Thyroid gland (tissue), 4 donors: ENCODE measurements at regions not wholly inside any gene's neighbourhood (a gene's known extent, or its start where the extent isn't known, plus 50 kb on each side); places are given as distances from the start of the nearest gene placed in this dataset.

Experiments
- CTCF ChIP-seq, 6 experiments: fragments of 200-600 bp in 3 of 6; fragments of 450-650 bp in 3 of 6; sonication (generic) in 3 of 6; IDR thresholded peaks; one replicate each; pipeline ENCODE4 v1.5.1; 2016 to 2019; ENCODE audit warnings: antibody characterized with exemption in 6 of 6, mild to moderate bottlenecking in 2 of 6, inconsistent platforms in 1 of 6, moderate library complexity in 1 of 6
- POLR2A ChIP-seq, 2 donors: fragments of 450-650 bp; IDR thresholded peaks; one replicate each; pipeline ENCODE4 v1.6.1; 2017; ENCODE audit warnings: antibody characterized with exemption in 2 of 2, mild to moderate bottlenecking in 2 of 2, moderate library complexity in 1 of 2

- no peak for TF ChIP-seq CTCF (IDR thresholded peaks at IDR 0.05)
- no peak for TF ChIP-seq POLR2A (IDR thresholded peaks at IDR 0.05)
Measured at GRCh38 chr13:75936791-75937190, 300.7 kb downstream of the LMO7 start.
